ENCODE measurements at regions not wholly inside any gene's neighbourhood (a gene's known extent, or its start where the extent isn't known, plus 50 kb on each side); places are given as distances from the start of the nearest gene placed in this dataset.

- Histone ChIP-seq H3K27ac (ENCODE audit: low read length) (no peak overlapping the region), H3K36me3 (ENCODE audit: control insufficient read depth, insufficient read depth, low read length) (no peaks in the 10 kb centered on the region), H3K4me1 (ENCODE audit: control insufficient read depth, insufficient read depth, low read length) (no peaks in the 10 kb centered on the region), H3K27me3 (ENCODE audit: control insufficient read depth, insufficient read depth, low read length) (no peaks in the 10 kb centered on the region; the same call in 1 of the 2 replicates), H3K4me3 (ENCODE audit: low read depth in 2 of 2, low read length in 2 of 2) (no peak overlapping the region), H3K9me3 (ENCODE audit: control insufficient read depth, insufficient read depth, low read depth, low read length) (no peaks in the 10 kb centered on the region)
- no peak for ATAC-seq
- BruUV-seq (replicated peaks) = no TSS peak
- POLR2A ChIA-PET = no interaction called here
- TF ChIP-seq CTCF (IDR thresholded peaks at IDR 0.05) (no peak), TCF7L2 (IDR thresholded peaks at IDR 0.05; ENCODE audit: low read depth, low read length) (no peak), POLR2AphosphoS5 (IDR thresholded peaks at IDR 0.05; ENCODE audit: low read depth, low read length) (no peak), REST (IDR thresholded peaks at IDR 0.05; ENCODE audit: insufficient read depth in 1 of 2, low read depth in 2 of 2, low read length in 1 of 2) (no peak), SIN3A (IDR thresholded peaks at IDR 0.05; ENCODE audit: borderline replicate concordance, insufficient read depth, low read depth, low read length) (no peak)
- intact Hi-C loops (cut with micrococcal nuclease; ENCODE audit: unreplicated experiment) (no loop called here), in situ Hi-C loops (cut with HindIII; ENCODE audit: low pct_unique_long_range_greater_than_20kb, low sequenced_read_pairs) (no loop called here)
- DNase-seq (ENCODE audit: low read depth, low spot score) = no peak
- CTCF ChIA-PET = no interaction called here
Measured at GRCh38 chrX:69236641-69237040, 71.4 kb upstream of the PJA1 start.

- ATAC-seq (no peak), DNase-seq (ENCODE audit: low read depth, low spot score) (no peak)
- CTCF ChIA-PET = no interaction called here
- POLR2A ChIA-PET = no interaction called here
- Histone ChIP-seq H3K27me3 (ENCODE audit: control insufficient read depth, insufficient read depth, low read length) (no peaks in the 10 kb centered on the region; the same call in 1 of the 2 replicates), H3K36me3 (ENCODE audit: control insufficient read depth, insufficient read depth, low read length) (no peaks in the 10 kb centered on the region), H3K4me1 (ENCODE audit: control insufficient read depth, insufficient read depth, low read length) (no peaks in the 10 kb centered on the region), H3K27ac (ENCODE audit: low read length) (no peak overlapping the region), H3K4me3 (ENCODE audit: low read depth in 2 of 2, low read length in 2 of 2) (no peak overlapping the region), H3K9me3 (ENCODE audit: control insufficient read depth, insufficient read depth, low read depth, low read length) (no peaks in the 10 kb centered on the region)
- BruUV-seq (replicated peaks) = no TSS peak
- TF ChIP-seq SIN3A (IDR thresholded peaks at IDR 0.05; ENCODE audit: borderline replicate concordance, insufficient read depth, low read depth, low read length) (no peak), POLR2AphosphoS5 (IDR thresholded peaks at IDR 0.05; ENCODE audit: low read depth, low read length) (no peak), CTCF (IDR thresholded peaks at IDR 0.05) (no peak), TCF7L2 (IDR thresholded peaks at IDR 0.05; ENCODE audit: low read depth, low read length) (no peak), REST (IDR thresholded peaks at IDR 0.05; ENCODE audit: insufficient read depth in 1 of 2, low read depth in 2 of 2, low read length in 1 of 2) (no peak)
- in situ Hi-C loops (cut with HindIII; ENCODE audit: low pct_unique_long_range_greater_than_20kb, low sequenced_read_pairs) = no loop called here
- intact Hi-C loops (cut with micrococcal nuclease; ENCODE audit: unreplicated experiment) = no loop called here
Measured at GRCh38 chrX:69234624-69235023, 69.4 kb upstream of the PJA1 start.
